Gastrocnemius medialis (tissue), 4 donors: ENCODE measurements at regions not wholly inside any gene's neighbourhood (a gene's known extent, or its start where the extent isn't known, plus 50 kb on each side); places are given as distances from the start of the nearest gene placed in this dataset.

Source experiments
- CTCF ChIP-seq, 5 experiments: fragments of 450-650 bp in 3 of 5; fragments of 200-600 bp in 2 of 5; sonication (generic) in 2 of 5; IDR thresholded peaks in 4 of 5; conservative IDR thresholded peaks in 1 of 5; 1 replicate in 4 of 5; 2 replicates in 1 of 5; pipeline ENCODE4 v1.5.1; 2016 to 2019; ENCODE audit warnings: antibody characterized with exemption in 5 of 5, mild to moderate bottlenecking in 3 of 5, moderate library complexity in 3 of 5
- POLR2A ChIP-seq, 2 donors: fragments of 450-650 bp; IDR thresholded peaks; one replicate each; pipeline ENCODE4 v1.6.1; 2017; ENCODE audit warnings: antibody characterized with exemption in 2 of 2, mild to moderate bottlenecking in 2 of 2, moderate library complexity in 2 of 2

GRCh38 chr2:56448403-56449001 is 264.7 kb downstream of the CCDC85A start:
- TF ChIP-seq CTCF (IDR thresholded peaks at IDR 0.05 in 4 of 5, conservative IDR thresholded peaks at IDR 0.05 in 1 of 5) (no peak), POLR2A (IDR thresholded peaks at IDR 0.05) (no peak)
